ENCODE measurements at regions not wholly inside any gene's neighbourhood (a gene's known extent, or its start where the extent isn't known, plus 50 kb on each side); places are given as distances from the start of the nearest gene placed in this dataset.

DNA sequence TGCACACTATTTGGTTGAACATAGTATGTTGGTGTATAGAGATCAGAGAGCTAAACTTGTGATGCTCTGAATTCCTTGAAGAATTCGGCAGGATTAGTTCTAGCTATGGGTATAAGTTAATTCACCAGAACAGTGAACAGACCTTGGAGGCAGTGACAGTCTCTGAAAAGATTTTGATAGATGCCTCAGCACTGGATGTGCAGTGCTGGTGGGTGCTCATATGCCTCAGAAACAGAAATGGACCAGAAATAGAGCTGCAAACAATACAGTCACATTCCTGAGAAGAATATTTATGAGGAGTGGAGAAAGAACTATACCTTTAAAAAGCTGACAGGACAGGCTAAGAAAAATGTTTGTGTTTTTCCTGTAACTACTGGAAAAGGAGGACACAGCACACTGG, 747.7 kb downstream of the KCTD16 start:
- TF ChIP-seq POLR2A (IDR thresholded peaks at IDR 0.05; ENCODE audit: low read length) (no peak), GATA1 (IDR thresholded peaks at IDR 0.05; ENCODE audit: low read depth, low read length) (no peak)
